ENCODE measurements at regions not wholly inside any gene's neighbourhood (a gene's known extent, or its start where the extent isn't known, plus 50 kb on each side); places are given as distances from the start of the nearest gene placed in this dataset.

DNA sequence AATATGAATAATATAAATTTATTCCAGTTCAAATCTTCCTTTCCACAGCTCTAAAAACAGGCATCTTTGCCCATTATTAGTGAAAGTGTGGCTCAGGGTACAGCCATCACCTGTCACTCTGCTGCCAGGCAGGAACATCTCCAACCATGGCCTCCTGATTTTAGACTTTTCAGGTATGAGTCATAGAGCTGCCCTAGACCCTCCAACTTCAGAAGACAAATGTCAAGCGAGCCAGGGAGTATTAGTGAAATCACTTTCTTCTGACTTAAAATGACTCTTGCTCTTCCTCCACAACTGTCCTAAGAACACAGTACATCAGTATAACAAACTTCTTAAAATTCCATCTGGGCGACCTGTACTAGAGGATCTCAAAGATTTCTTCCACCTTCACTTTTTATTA, 78.1 kb upstream of the AKAP13 start:
- TF ChIP-seq, protein P1, sequence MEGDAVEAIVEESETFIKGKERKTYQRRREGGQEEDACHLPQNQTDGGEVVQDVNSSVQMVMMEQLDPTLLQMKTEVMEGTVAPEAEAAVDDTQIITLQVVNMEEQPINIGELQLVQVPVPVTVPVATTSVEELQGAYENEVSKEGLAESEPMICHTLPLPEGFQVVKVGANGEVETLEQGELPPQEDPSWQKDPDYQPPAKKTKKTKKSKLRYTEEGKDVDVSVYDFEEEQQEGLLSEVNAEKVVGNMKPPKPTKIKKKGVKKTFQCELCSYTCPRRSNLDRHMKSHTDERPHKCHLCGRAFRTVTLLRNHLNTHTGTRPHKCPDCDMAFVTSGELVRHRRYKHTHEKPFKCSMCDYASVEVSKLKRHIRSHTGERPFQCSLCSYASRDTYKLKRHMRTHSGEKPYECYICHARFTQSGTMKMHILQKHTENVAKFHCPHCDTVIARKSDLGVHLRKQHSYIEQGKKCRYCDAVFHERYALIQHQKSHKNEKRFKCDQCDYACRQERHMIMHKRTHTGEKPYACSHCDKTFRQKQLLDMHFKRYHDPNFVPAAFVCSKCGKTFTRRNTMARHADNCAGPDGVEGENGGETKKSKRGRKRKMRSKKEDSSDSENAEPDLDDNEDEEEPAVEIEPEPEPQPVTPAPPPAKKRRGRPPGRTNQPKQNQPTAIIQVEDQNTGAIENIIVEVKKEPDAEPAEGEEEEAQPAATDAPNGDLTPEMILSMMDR (IDR thresholded peaks at IDR 0.05): no peak
- TF ChIP-seq POLR2A (IDR thresholded peaks at IDR 0.05): no peak
